ENCODE measurements at regions not wholly inside any gene's neighbourhood (a gene's known extent, or its start where the extent isn't known, plus 50 kb on each side); places are given as distances from the start of the nearest gene placed in this dataset.

- H3K27ac ChIP-seq (ENCODE audit: extremely low read depth, low read depth, low read length) = no peak overlapping the region
- peaks cover 0 to 7% of the 10 kb centered on the region in 2 experiments; a peak in 1 of 3 replicates for H3K36me3 ChIP-seq (ENCODE audit: control insufficient read depth in 2 of 2, insufficient read depth in 1 of 2, low read length in 2 of 2)
- no peak for TF ChIP-seq GFI1B (tag by site-specific recombination; IDR thresholded peaks at IDR 0.05)
- TF ChIP-seq ZNF624 (tag by site-specific recombination; IDR thresholded peaks at IDR 0.05) = no peak
- TF ChIP-seq KLF1 (tag by site-specific recombination; IDR thresholded peaks at IDR 0.05) = no peak
- no peak for TF ChIP-seq ZNF302 (tag by site-specific recombination; IDR thresholded peaks at IDR 0.05; ENCODE audit: low read depth)
- no peak for TF ChIP-seq TCF7L2 (IDR thresholded peaks at IDR 0.05; ENCODE audit: borderline replicate concordance, low read depth, low read length)
- no peak for TF ChIP-seq ZNF585B (tag by site-specific recombination; IDR thresholded peaks at IDR 0.05)
- no peak for TF ChIP-seq ZFP37 (tag by site-specific recombination; IDR thresholded peaks at IDR 0.05)
- TF ChIP-seq ZNF621 (tag by site-specific recombination; IDR thresholded peaks at IDR 0.05) = no peak
- ChIA-PET CTCF (interaction anchor here (0.5 to 1.1 kb wide), 4 partner anchors 11 to 1045 kb away, joined by 3 to 5 read pairs (median 4); no protein-coding TSS in a partner anchor), POLR2A (no interaction called here)
- no peak overlapping the region for H3K4me3 ChIP-seq (ENCODE audit: low read depth, low read length)
- no peaks in the 10 kb centered on the region for H3K9me3 ChIP-seq (ENCODE audit: control insufficient read depth, insufficient read depth, low read depth, low read length)
- H3K4me1 ChIP-seq (ENCODE audit: control insufficient read depth, insufficient read depth, low read length) = no peaks in the 10 kb centered on the region
Observed at GRCh38 chr2:234869969-234870368, 81.8 kb upstream of the SH3BP4 start.

GRCh38 chr2:234869164-234869563 lies 82.7 kb upstream of the SH3BP4 start:
- TF ChIP-seq ZNF37A (tag by site-specific recombination; IDR thresholded peaks at IDR 0.05) (no peak), ZNF274 (IDR thresholded peaks at IDR 0.05; ENCODE audit: low read length) (no peak), ZNF274 (tag by site-specific recombination; IDR thresholded peaks at IDR 0.05; ENCODE audit: borderline replicate concordance) (no peak), ZNF747 (tag by site-specific recombination; IDR thresholded peaks at IDR 0.05) (no peak), ZNF223 (tag by site-specific recombination; IDR thresholded peaks at IDR 0.05) (no peak), ZNF701 (tag by site-specific recombination; IDR thresholded peaks at IDR 0.05) (no peak), ZNF560 (tag by site-specific recombination; IDR thresholded peaks at IDR 0.05; ENCODE audit: borderline replicate concordance) (no peak), ZNF561 (tag by site-specific recombination; IDR thresholded peaks at IDR 0.05; ENCODE audit: borderline replicate concordance) (no peak), ZNF280C (tag by site-specific recombination; IDR thresholded peaks at IDR 0.05) (no peak)
- H3K27ac ChIP-seq (ENCODE audit: extremely low read depth, low read depth, low read length) = no peak overlapping the region
- POLR2A ChIA-PET = no interaction called here

GRCh38 chr2:234867882-234868285 lies 83.9 kb upstream of the SH3BP4 start:
- no peaks in the 10 kb centered on the region for H3K4me1 ChIP-seq (ENCODE audit: control insufficient read depth, insufficient read depth, low read length)
- no peaks in the 10 kb centered on the region for H3K9me3 ChIP-seq (ENCODE audit: control insufficient read depth, insufficient read depth, low read depth, low read length)
- no peak overlapping the region for H3K4me3 ChIP-seq (ENCODE audit: low read depth, low read length)
- ChIA-PET POLR2A (no interaction called here), CTCF (interaction anchor here (1.5 kb wide), 1 partner anchor 9 kb away, joined by 4 read pairs; no protein-coding TSS in a partner anchor)
- H3K36me3 ChIP-seq (ENCODE audit: control insufficient read depth in 2 of 2, insufficient read depth in 1 of 2, low read length in 2 of 2) = peaks cover 0 to 4% of the 10 kb centered on the region in 2 experiments; a peak in 1 of 3 replicates
- no peak overlapping the region for H3K27ac ChIP-seq (ENCODE audit: extremely low read depth, low read depth, low read length)
- no peak for TF ChIP-seq ZNF658 (tag by site-specific recombination; IDR thresholded peaks at IDR 0.05)
- no peak for TF ChIP-seq ZNF518A (tag by site-specific recombination; conservative IDR thresholded peaks at IDR 0.05; ENCODE audit: low read depth)
- no peak for TF ChIP-seq MYNN (tag by site-specific recombination; IDR thresholded peaks at IDR 0.05; ENCODE audit: borderline replicate concordance)
- TF ChIP-seq ZFHX2 (tag by site-specific recombination; conservative IDR thresholded peaks at IDR 0.05) = no peak
- TF ChIP-seq KLF17 (tag by site-specific recombination; IDR thresholded peaks at IDR 0.05) = no peak
- TF ChIP-seq ZNF248 (tag by site-specific recombination; IDR thresholded peaks at IDR 0.05) = no peak
- TF ChIP-seq ZNF521 (tag by site-specific recombination; IDR thresholded peaks at IDR 0.05) = no peak
- TF ChIP-seq ZNF366 (tag by site-specific recombination; conservative IDR thresholded peaks at IDR 0.05) = no peak
- TF ChIP-seq YY1 (tag by site-specific recombination; IDR thresholded peaks at IDR 0.05) = no peak
- no peak for TF ChIP-seq ZNF544 (tag by site-specific recombination; IDR thresholded peaks at IDR 0.05)

More at GRCh38 chr2:234869164-234869563, 82.7 kb upstream of the SH3BP4 start:
- Histone ChIP-seq H3K4me3 (ENCODE audit: low read depth, low read length) (no peak overlapping the region), H3K4me1 (ENCODE audit: control insufficient read depth, insufficient read depth, low read length) (no peaks in the 10 kb centered on the region), H3K9me3 (ENCODE audit: control insufficient read depth, insufficient read depth, low read depth, low read length) (no peaks in the 10 kb centered on the region), H3K36me3 (ENCODE audit: control insufficient read depth in 2 of 2, insufficient read depth in 1 of 2, low read length in 2 of 2) (peaks cover 0 to 7% of the 10 kb centered on the region in 2 experiments; a peak in 1 of 3 replicates)
- CTCF ChIA-PET = interaction anchor here (1.1 kb wide), 1 partner anchor 12 kb away, joined by 4 read pairs; no protein-coding TSS in a partner anchor

All from HEK293 (cell line).